ENCODE measurements at regions not wholly inside any gene's neighbourhood (a gene's known extent, or its start where the extent isn't known, plus 50 kb on each side); places are given as distances from the start of the nearest gene placed in this dataset.
"Not testable (repeated sequence)": the region's sequence is repeated elsewhere in the genome, so short reads cannot be mapped to it uniquely, and the experiment has no call there.

DNA sequence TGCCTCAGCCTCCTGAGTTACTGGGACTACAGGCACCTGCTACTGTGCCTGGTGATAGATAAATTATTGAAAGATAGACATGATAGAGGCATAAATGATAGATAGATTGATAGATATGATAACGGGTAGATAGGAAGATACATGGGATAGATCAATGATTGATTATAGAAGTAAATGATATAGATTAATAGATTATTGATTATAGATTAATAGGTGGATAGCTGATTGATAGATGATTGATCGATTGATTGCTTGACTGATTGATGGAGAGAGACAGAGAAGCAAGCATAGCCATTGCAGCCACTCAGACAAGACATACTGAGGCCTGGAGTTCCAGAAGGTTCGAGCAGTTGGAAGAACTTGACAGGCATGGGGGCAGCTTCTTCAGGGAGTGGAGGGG, 3024.8 kb upstream of the TEKT4 start:
- H3K4me1 ChIP-seq (ENCODE audit: insufficient read depth, low read length, poor library complexity, severe bottlenecking); H3K4me3 ChIP-seq (ENCODE audit: low read depth, low read length, poor library complexity, severe bottlenecking); CTCF ChIA-PET; intact Hi-C loops (cut with micrococcal nuclease; ENCODE audit: unreplicated experiment); H3K36me3 ChIP-seq (ENCODE audit: insufficient read depth, low read length, poor library complexity, severe bottlenecking); POLR2A ChIA-PET (ENCODE audit: low non-redundant PET); BruUV-seq (replicated peaks); H3K27ac ChIP-seq (ENCODE audit: low read depth, low read length, poor library complexity, severe bottlenecking); H3K9me3 ChIP-seq (ENCODE audit: low read depth, low read length, poor library complexity, severe bottlenecking); H3K27me3 ChIP-seq (replicated peaks; ENCODE audit: insufficient read depth, low read depth, low read length, poor library complexity); DNase-seq (ENCODE audit: low spot score): not testable (repeated sequence)

DNA sequence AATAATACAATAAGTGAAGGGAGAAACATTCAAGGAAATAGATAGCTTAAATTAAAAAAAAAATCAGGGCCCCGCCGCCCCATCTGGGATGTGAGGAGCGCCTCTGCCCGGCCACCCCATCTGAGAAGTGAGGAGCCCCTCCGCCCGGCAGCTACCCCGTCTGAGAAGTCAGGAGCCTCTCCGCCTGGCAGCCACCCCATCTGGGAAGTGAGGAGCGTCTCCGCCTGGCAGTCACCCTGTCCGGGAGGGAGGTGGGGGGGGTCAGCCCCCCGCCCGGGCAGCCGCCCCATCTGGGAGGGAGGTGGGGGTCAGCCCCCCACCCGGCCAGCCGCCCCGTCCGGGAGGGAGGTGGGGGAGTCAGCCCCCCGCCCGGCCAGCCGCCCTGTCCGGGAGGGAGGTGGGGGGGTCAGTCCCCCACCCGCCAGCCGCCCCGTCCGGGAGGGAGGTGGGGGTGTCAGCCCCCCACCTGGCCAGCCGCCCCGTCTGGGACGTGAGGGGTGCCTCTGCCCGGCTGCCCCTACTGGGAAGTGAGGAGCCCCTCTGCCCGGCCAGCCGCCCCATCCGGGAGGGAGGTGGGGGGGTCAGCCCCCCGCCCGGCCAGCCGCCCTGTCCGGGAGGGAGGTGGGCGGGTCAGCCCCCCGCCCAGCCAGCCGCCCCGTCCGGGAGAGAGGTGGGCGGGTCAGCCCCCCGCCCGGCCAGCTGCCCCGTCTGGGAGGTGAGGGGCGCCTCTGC, 3019.4 kb upstream of the TEKT4 start:
- BruUV-seq (replicated peaks); H3K36me3 ChIP-seq (ENCODE audit: insufficient read depth, low read length, poor library complexity, severe bottlenecking); POLR2A ChIA-PET (ENCODE audit: low non-redundant PET); CTCF ChIA-PET; H3K9me3 ChIP-seq (ENCODE audit: low read depth, low read length, poor library complexity, severe bottlenecking); H3K4me3 ChIP-seq (ENCODE audit: low read depth, low read length, poor library complexity, severe bottlenecking); H3K27me3 ChIP-seq (replicated peaks; ENCODE audit: insufficient read depth, low read depth, low read length, poor library complexity); H3K4me1 ChIP-seq (ENCODE audit: insufficient read depth, low read length, poor library complexity, severe bottlenecking); DNase-seq (ENCODE audit: low spot score); H3K27ac ChIP-seq (ENCODE audit: low read depth, low read length, poor library complexity, severe bottlenecking); intact Hi-C loops (cut with micrococcal nuclease; ENCODE audit: unreplicated experiment): not testable (repeated sequence)

DNA sequence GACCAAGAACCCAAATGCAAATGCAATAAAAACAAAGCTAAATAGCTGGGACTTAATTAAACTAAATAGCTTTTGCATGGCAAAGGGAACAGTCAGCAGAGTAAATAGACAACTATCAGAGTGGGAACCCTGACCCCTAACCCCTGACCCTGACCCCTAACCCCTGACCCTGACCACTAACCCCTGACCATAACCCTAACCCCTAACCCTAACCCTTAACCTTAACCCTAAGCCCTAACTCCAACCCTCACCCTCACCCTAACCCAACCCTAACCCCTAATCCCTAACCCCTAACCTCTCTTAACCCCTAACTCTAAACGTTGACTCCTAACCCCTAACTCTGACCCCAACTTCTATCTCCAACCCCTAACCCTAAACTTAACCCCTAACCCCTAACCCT, 3014.3 kb upstream of the TEKT4 start:
- DNase-seq (ENCODE audit: low spot score); H3K4me3 ChIP-seq (ENCODE audit: low read depth, low read length, poor library complexity, severe bottlenecking); H3K27ac ChIP-seq (ENCODE audit: low read depth, low read length, poor library complexity, severe bottlenecking); intact Hi-C loops (cut with micrococcal nuclease; ENCODE audit: unreplicated experiment); H3K27me3 ChIP-seq (replicated peaks; ENCODE audit: insufficient read depth, low read depth, low read length, poor library complexity); BruUV-seq (replicated peaks); CTCF ChIA-PET; H3K4me1 ChIP-seq (ENCODE audit: insufficient read depth, low read length, poor library complexity, severe bottlenecking); POLR2A ChIA-PET (ENCODE audit: low non-redundant PET); H3K36me3 ChIP-seq (ENCODE audit: insufficient read depth, low read length, poor library complexity, severe bottlenecking); H3K9me3 ChIP-seq (ENCODE audit: low read depth, low read length, poor library complexity, severe bottlenecking): not testable (repeated sequence)

DNA sequence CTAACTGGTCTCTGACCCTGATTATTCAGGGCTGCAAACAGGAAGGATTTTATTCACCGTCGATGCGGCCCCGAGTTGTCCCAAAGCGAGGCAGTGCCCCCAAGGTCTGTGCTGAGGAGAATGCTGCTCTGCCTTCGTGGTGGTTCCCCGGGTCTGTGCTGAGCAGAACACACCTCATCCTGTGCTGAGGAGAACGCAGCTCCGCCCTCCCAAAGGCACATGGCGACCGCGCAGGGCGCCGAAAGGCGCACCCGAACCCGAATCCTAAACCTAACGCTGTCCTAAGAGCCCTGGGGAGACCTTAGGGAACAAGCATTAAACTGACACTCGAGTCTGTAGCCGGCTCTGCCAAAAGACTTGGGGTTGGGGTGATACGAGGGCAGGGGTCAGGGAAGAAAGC, 3013.5 kb upstream of the TEKT4 start:
- H3K9me3 ChIP-seq (ENCODE audit: low read depth, low read length, poor library complexity, severe bottlenecking); POLR2A ChIA-PET (ENCODE audit: low non-redundant PET); BruUV-seq (replicated peaks); H3K27me3 ChIP-seq (replicated peaks; ENCODE audit: insufficient read depth, low read depth, low read length, poor library complexity); intact Hi-C loops (cut with micrococcal nuclease; ENCODE audit: unreplicated experiment); H3K27ac ChIP-seq (ENCODE audit: low read depth, low read length, poor library complexity, severe bottlenecking); CTCF ChIA-PET; DNase-seq (ENCODE audit: low spot score); H3K4me3 ChIP-seq (ENCODE audit: low read depth, low read length, poor library complexity, severe bottlenecking); H3K36me3 ChIP-seq (ENCODE audit: insufficient read depth, low read length, poor library complexity, severe bottlenecking); H3K4me1 ChIP-seq (ENCODE audit: insufficient read depth, low read length, poor library complexity, severe bottlenecking): not testable (repeated sequence)

- H3K27me3 ChIP-seq (replicated peaks; ENCODE audit: insufficient read depth, low read depth, low read length, poor library complexity); H3K9me3 ChIP-seq (ENCODE audit: low read depth, low read length, poor library complexity, severe bottlenecking); CTCF ChIA-PET; BruUV-seq (replicated peaks); H3K4me3 ChIP-seq (ENCODE audit: low read depth, low read length, poor library complexity, severe bottlenecking); DNase-seq (ENCODE audit: low spot score); POLR2A ChIA-PET (ENCODE audit: low non-redundant PET); H3K36me3 ChIP-seq (ENCODE audit: insufficient read depth, low read length, poor library complexity, severe bottlenecking); intact Hi-C loops (cut with micrococcal nuclease; ENCODE audit: unreplicated experiment); H3K4me1 ChIP-seq (ENCODE audit: insufficient read depth, low read length, poor library complexity, severe bottlenecking); H3K27ac ChIP-seq (ENCODE audit: low read depth, low read length, poor library complexity, severe bottlenecking): not testable (repeated sequence)
Measured at GRCh38 chr2:91871716-91872115, 2999.5 kb upstream of the TEKT4 start.

- H3K27me3 ChIP-seq (replicated peaks; ENCODE audit: insufficient read depth, low read depth, low read length, poor library complexity); BruUV-seq (replicated peaks); H3K4me1 ChIP-seq (ENCODE audit: insufficient read depth, low read length, poor library complexity, severe bottlenecking); intact Hi-C loops (cut with micrococcal nuclease; ENCODE audit: unreplicated experiment); H3K36me3 ChIP-seq (ENCODE audit: insufficient read depth, low read length, poor library complexity, severe bottlenecking); DNase-seq (ENCODE audit: low spot score); H3K27ac ChIP-seq (ENCODE audit: low read depth, low read length, poor library complexity, severe bottlenecking); H3K4me3 ChIP-seq (ENCODE audit: low read depth, low read length, poor library complexity, severe bottlenecking); CTCF ChIA-PET; H3K9me3 ChIP-seq (ENCODE audit: low read depth, low read length, poor library complexity, severe bottlenecking); POLR2A ChIA-PET (ENCODE audit: low non-redundant PET): not testable (repeated sequence)
Measured at GRCh38 chr2:91873416-91873815, 2997.8 kb upstream of the TEKT4 start.

DNA sequence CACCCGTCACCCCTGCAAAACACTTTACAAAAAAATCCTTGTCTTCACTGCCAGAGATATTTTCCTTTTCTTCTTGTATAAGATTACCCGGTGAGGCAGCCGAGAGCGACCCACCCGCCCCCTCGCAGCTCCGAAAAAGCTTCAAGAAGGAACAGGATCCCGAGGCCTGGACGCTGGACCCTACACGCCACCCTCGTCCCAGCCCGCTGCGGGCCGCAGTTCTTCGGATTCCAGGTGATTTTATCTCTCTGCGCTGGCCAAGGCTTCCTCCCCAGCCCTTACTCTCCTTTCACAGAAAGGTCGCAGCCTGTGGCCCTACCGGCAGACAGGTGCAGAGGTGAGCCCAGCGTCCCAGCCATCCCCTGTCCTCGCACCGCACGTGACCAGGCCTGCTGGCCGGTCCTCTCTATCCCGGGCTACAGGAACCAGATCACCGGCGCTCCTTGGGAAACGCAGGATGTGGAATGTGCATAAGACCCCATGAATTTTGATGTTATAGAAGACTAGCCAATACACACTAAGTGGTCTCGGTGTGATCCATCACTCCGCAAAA, 2993.5 kb upstream of the TEKT4 start:
- DNase-seq (ENCODE audit: low spot score); H3K4me3 ChIP-seq (ENCODE audit: low read depth, low read length, poor library complexity, severe bottlenecking); CTCF ChIA-PET; POLR2A ChIA-PET (ENCODE audit: low non-redundant PET); H3K4me1 ChIP-seq (ENCODE audit: insufficient read depth, low read length, poor library complexity, severe bottlenecking); BruUV-seq (replicated peaks); H3K36me3 ChIP-seq (ENCODE audit: insufficient read depth, low read length, poor library complexity, severe bottlenecking); intact Hi-C loops (cut with micrococcal nuclease; ENCODE audit: unreplicated experiment); H3K27ac ChIP-seq (ENCODE audit: low read depth, low read length, poor library complexity, severe bottlenecking); H3K27me3 ChIP-seq (replicated peaks; ENCODE audit: insufficient read depth, low read depth, low read length, poor library complexity); H3K9me3 ChIP-seq (ENCODE audit: low read depth, low read length, poor library complexity, severe bottlenecking): not testable (repeated sequence)
